WTC11 (cell line): ENCODE measurements at regions not wholly inside any gene's neighbourhood (a gene's known extent, or its start where the extent isn't known, plus 50 kb on each side); places are given as distances from the start of the nearest gene placed in this dataset.
"Not testable (repeated sequence)": the region's sequence is repeated elsewhere in the genome, so short reads cannot be mapped to it uniquely, and the experiment has no call there.

Experiments
- ATAC-seq: fragments of 200-7000 bp; cut with Tn5 transposase; 2 replicates; pipeline ENCODE4 v1.10.0; 2021; ENCODE audit warnings: mild to moderate bottlenecking, moderate library complexity
- CTCF ChIA-PET: fragments of 300-600 bp; sonication (Branson Sonifier 250); formaldehyde crosslinking; loops from one replicate; lab custom pipeline; 2021; ENCODE audit warnings: antibody characterized with exemption; lab: Charles Lee
- POLR2A ChIA-PET: fragments of 350-600 bp; sonication (Branson Sonifier 250); formaldehyde crosslinking; loops from one replicate; lab custom pipeline; 2021; ENCODE audit warnings: antibody characterized with exemption; lab: Charles Lee
- DNase-seq: peaks from one replicate; pipeline ENCODE4 v3.0.0; 2021; ENCODE audit warnings: low spot score
- H3K27ac Mint-ChIP-seq: 2 replicates; pipeline ENCODE4 v1.8.0; 2021; ENCODE audit warnings: mixed read lengths
- H3K27me3 Mint-ChIP-seq: 2 replicates; pipeline ENCODE4 v1.8.0; 2021; ENCODE audit warnings: low read depth, mild to moderate bottlenecking, moderate library complexity, mixed read lengths
- H3K36me3 Mint-ChIP-seq: 2 replicates; pipeline ENCODE4 v1.8.0; 2021; ENCODE audit warnings: mixed read lengths
- H3K4me1 Mint-ChIP-seq: 2 replicates; pipeline ENCODE4 v1.8.0; 2022; ENCODE audit warnings: mixed read lengths
- H3K4me3 Mint-ChIP-seq: 2 replicates; pipeline ENCODE4 v1.8.0; 2021; ENCODE audit warnings: mild to moderate bottlenecking, moderate library complexity, mixed read lengths
- H3K9me3 Mint-ChIP-seq: 2 replicates; pipeline ENCODE4 v1.8.0; 2021; ENCODE audit warnings: mixed read lengths
- CBFB ChIP-seq: sonication (generic); formaldehyde crosslinking; IDR thresholded peaks from 2 replicates; pipeline ENCODE4 v1.8.1; 2022; ENCODE audit warnings: mild to moderate bottlenecking, low read depth, missing genetic modification reagents
- E2F4 ChIP-seq: sonication (generic); formaldehyde crosslinking; IDR thresholded peaks from 2 replicates; pipeline ENCODE4 v1.8.1; 2022; ENCODE audit warnings: low read depth, mild to moderate bottlenecking, moderate library complexity, missing genetic modification reagents, borderline replicate concordance
- FOXJ3 ChIP-seq: sonication (generic); formaldehyde crosslinking; IDR thresholded peaks from 2 replicates; pipeline ENCODE4 v1.9.0; 2021; ENCODE audit warnings: missing genetic modification reagents, mild to moderate bottlenecking, borderline replicate concordance
- FOXP1 ChIP-seq: sonication (generic); formaldehyde crosslinking; IDR thresholded peaks from 2 replicates; pipeline ENCODE4 v1.8.0; 2022; ENCODE audit warnings: missing genetic modification reagents, mild to moderate bottlenecking, moderate library complexity, borderline replicate concordance
- GTF2I ChIP-seq: fragments of 250-450 bp; sonication (Bioruptor Pico); conservative IDR thresholded peaks from 2 replicates; pipeline ENCODE4 v1.4.0; 2021; ENCODE audit warnings: mild to moderate bottlenecking
- HMGA2 ChIP-seq: fragments of 250-450 bp; sonication (Bioruptor Pico); IDR thresholded peaks from 2 replicates; pipeline ENCODE4 v1.4.0; 2021; ENCODE audit warnings: mild to moderate bottlenecking, moderate library complexity
- NFATC4 ChIP-seq: fragments of 250-450 bp; sonication (Bioruptor Pico); IDR thresholded peaks from 2 replicates; pipeline ENCODE4 v1.9.0; 2021; ENCODE audit warnings: mild to moderate bottlenecking
- OVOL2 ChIP-seq: fragments of 250-450 bp; sonication (Bioruptor Pico); IDR thresholded peaks from 2 replicates; pipeline ENCODE4 v1.9.0; 2021; ENCODE audit warnings: mild to moderate bottlenecking, borderline replicate concordance
- RORB ChIP-seq: fragments of 250-450 bp; sonication (Bioruptor Pico); IDR thresholded peaks from 2 replicates; pipeline ENCODE4 v1.9.0; 2021; ENCODE audit warnings: mild to moderate bottlenecking
- SOX15 ChIP-seq: fragments of 250-450 bp; sonication (Bioruptor Pico); IDR thresholded peaks from 2 replicates; pipeline ENCODE4 v1.9.0; 2021; ENCODE audit warnings: mild to moderate bottlenecking
- TP53 ChIP-seq: sonication (generic); formaldehyde crosslinking; IDR thresholded peaks from 2 replicates; pipeline ENCODE4 v1.8.1; 2023; ENCODE audit warnings: mild to moderate bottlenecking, missing genetic modification reagents
- ZNF138 ChIP-seq: sonication (generic); formaldehyde crosslinking; conservative IDR thresholded peaks from 2 replicates; pipeline ENCODE4 v1.8.1; 2022; ENCODE audit warnings: mild to moderate bottlenecking, moderate library complexity, missing genetic modification reagents
- ZNF396 ChIP-seq: fragments of 250-450 bp; sonication (Bioruptor Pico); IDR thresholded peaks from 2 replicates; pipeline ENCODE4 v1.8.0; 2021; ENCODE audit warnings: mild to moderate bottlenecking, moderate library complexity, borderline replicate concordance
- ZNF416 ChIP-seq: fragments of 250-450 bp; sonication (Bioruptor Pico); IDR thresholded peaks from 2 replicates; pipeline ENCODE4 v1.9.0; 2021; ENCODE audit warnings: mild to moderate bottlenecking, inconsistent platforms
- TF ChIP-seq, protein P1 (sequence below): fragments of 200-600 bp; IDR thresholded peaks from 2 replicates; pipeline ENCODE4 v1.8.0; 2022; ENCODE audit warnings: antibody characterized with exemption
- TF ChIP-seq, protein P2 (sequence below): sonication (generic); formaldehyde crosslinking; IDR thresholded peaks from 2 replicates; pipeline ENCODE4 v1.8.1; 2022; ENCODE audit warnings: mild to moderate bottlenecking, missing genetic modification reagents, moderate library complexity, borderline replicate concordance
- TF ChIP-seq, protein P3 (sequence below): fragments of 250-450 bp; sonication (Bioruptor Pico); IDR thresholded peaks from 2 replicates; pipeline ENCODE4 v1.9.0; 2021; ENCODE audit warnings: mild to moderate bottlenecking, borderline replicate concordance

GRCh38 chr2:31762085-31762484 lies 181.3 kb upstream of the SRD5A2 start:
- Mint-ChIP-seq H3K4me1 (no peaks in the 10 kb centered on the region), H3K27ac (no peak overlapping the region), H3K27me3 (no peaks in the 10 kb centered on the region; the same call in 1 of the 2 replicates)
- DNase-seq (no peak), ATAC-seq (peak; percentile 34; the same call in 1 of the 2 replicates)
- POLR2A ChIA-PET = no interaction called here
- CTCF ChIA-PET = no interaction called here
- TF ChIP-seq ZNF416 (CRISPR knock-in tag) (no peak), ZNF138 (CRISPR knock-in tag) (no peak), TP53 (CRISPR knock-in tag) (no peak), E2F4 (CRISPR knock-in tag) (no peak), CBFB (CRISPR knock-in tag) (no peak), NFATC4 (CRISPR knock-in tag) (no peak), ZNF396 (CRISPR knock-in tag) (no peak), HMGA2 (no peak), RORB (CRISPR knock-in tag) (no peak), FOXP1 (CRISPR knock-in tag) (no peak), OVOL2 (CRISPR knock-in tag) (no peak), SOX15 (no peak), GTF2I (CRISPR knock-in tag) (no peak), FOXJ3 (CRISPR knock-in tag) (no peak)
- TF ChIP-seq, protein P1, sequence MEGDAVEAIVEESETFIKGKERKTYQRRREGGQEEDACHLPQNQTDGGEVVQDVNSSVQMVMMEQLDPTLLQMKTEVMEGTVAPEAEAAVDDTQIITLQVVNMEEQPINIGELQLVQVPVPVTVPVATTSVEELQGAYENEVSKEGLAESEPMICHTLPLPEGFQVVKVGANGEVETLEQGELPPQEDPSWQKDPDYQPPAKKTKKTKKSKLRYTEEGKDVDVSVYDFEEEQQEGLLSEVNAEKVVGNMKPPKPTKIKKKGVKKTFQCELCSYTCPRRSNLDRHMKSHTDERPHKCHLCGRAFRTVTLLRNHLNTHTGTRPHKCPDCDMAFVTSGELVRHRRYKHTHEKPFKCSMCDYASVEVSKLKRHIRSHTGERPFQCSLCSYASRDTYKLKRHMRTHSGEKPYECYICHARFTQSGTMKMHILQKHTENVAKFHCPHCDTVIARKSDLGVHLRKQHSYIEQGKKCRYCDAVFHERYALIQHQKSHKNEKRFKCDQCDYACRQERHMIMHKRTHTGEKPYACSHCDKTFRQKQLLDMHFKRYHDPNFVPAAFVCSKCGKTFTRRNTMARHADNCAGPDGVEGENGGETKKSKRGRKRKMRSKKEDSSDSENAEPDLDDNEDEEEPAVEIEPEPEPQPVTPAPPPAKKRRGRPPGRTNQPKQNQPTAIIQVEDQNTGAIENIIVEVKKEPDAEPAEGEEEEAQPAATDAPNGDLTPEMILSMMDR = no peak
- TF ChIP-seq, protein P2, sequence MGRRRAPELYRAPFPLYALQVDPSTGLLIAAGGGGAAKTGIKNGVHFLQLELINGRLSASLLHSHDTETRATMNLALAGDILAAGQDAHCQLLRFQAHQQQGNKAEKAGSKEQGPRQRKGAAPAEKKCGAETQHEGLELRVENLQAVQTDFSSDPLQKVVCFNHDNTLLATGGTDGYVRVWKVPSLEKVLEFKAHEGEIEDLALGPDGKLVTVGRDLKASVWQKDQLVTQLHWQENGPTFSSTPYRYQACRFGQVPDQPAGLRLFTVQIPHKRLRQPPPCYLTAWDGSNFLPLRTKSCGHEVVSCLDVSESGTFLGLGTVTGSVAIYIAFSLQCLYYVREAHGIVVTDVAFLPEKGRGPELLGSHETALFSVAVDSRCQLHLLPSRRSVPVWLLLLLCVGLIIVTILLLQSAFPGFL (CRISPR knock-in tag) = no peak
- TF ChIP-seq, protein P3, sequence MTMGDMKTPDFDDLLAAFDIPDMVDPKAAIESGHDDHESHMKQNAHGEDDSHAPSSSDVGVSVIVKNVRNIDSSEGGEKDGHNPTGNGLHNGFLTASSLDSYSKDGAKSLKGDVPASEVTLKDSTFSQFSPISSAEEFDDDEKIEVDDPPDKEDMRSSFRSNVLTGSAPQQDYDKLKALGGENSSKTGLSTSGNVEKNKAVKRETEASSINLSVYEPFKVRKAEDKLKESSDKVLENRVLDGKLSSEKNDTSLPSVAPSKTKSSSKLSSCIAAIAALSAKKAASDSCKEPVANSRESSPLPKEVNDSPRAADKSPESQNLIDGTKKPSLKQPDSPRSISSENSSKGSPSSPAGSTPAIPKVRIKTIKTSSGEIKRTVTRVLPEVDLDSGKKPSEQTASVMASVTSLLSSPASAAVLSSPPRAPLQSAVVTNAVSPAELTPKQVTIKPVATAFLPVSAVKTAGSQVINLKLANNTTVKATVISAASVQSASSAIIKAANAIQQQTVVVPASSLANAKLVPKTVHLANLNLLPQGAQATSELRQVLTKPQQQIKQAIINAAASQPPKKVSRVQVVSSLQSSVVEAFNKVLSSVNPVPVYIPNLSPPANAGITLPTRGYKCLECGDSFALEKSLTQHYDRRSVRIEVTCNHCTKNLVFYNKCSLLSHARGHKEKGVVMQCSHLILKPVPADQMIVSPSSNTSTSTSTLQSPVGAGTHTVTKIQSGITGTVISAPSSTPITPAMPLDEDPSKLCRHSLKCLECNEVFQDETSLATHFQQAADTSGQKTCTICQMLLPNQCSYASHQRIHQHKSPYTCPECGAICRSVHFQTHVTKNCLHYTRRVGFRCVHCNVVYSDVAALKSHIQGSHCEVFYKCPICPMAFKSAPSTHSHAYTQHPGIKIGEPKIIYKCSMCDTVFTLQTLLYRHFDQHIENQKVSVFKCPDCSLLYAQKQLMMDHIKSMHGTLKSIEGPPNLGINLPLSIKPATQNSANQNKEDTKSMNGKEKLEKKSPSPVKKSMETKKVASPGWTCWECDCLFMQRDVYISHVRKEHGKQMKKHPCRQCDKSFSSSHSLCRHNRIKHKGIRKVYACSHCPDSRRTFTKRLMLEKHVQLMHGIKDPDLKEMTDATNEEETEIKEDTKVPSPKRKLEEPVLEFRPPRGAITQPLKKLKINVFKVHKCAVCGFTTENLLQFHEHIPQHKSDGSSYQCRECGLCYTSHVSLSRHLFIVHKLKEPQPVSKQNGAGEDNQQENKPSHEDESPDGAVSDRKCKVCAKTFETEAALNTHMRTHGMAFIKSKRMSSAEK (CRISPR knock-in tag) = no peak
- TF ChIP-seq, all 79 proteins: peak for 0
- Mint-ChIP-seq H3K9me3 (peaks cover 20% of the 10 kb centered on the region), H3K36me3 (no peaks in the 10 kb centered on the region), H3K4me3 (no peak overlapping the region)

GRCh38 chr2:31757351-31757750 lies 176.6 kb upstream of the SRD5A2 start:
- CTCF ChIA-PET, ATAC-seq, DNase-seq, H3K4me1 Mint-ChIP-seq, H3K27ac Mint-ChIP-seq, POLR2A ChIA-PET, H3K27me3 Mint-ChIP-seq, H3K4me3 Mint-ChIP-seq, H3K36me3 Mint-ChIP-seq: not testable (repeated sequence)
- peaks cover 35% of the 10 kb centered on the region for H3K9me3 Mint-ChIP-seq

- CTCF ChIA-PET, POLR2A ChIA-PET, DNase-seq, H3K4me1 Mint-ChIP-seq, ATAC-seq, H3K27ac Mint-ChIP-seq, H3K27me3 Mint-ChIP-seq, H3K4me3 Mint-ChIP-seq: not testable (repeated sequence)
- peaks cover 39% of the 10 kb centered on the region for H3K36me3 Mint-ChIP-seq
- H3K9me3 Mint-ChIP-seq = peaks cover 85% of the 10 kb centered on the region
Observed at GRCh38 chr2:31748746-31749145, 168.0 kb upstream of the SRD5A2 start.
